IMR-90 (cell line): ENCODE measurements at regions not wholly inside any gene's neighbourhood (a gene's known extent, or its start where the extent isn't known, plus 50 kb on each side); places are given as distances from the start of the nearest gene placed in this dataset.

Source experiments
- ATAC-seq: fragments of 200-7000 bp; cut with Tn5 transposase; 2 replicates; pipeline ENCODE4 v1.9.1; 2020; ENCODE audit warnings: low read depth, mild to moderate bottlenecking, moderate library complexity
- BruUV-seq: library from RNA; stranded (reverse); fragments of 400-500 nt; replicated peaks from 2 replicates; lab custom pipeline; 2021; lab: Mats Ljungman, UMichigan
- CTCF ChIA-PET: fragments of 300-600 bp; formaldehyde crosslinking; extraction: SDS; loops from one replicate; lab custom pipeline; 2021; ENCODE audit warnings: antibody characterized with exemption; lab: Yijun Ruan, JAX
- POLR2A ChIA-PET: fragments of 300-600 bp; sonication (Branson Sonifier 250); formaldehyde crosslinking; loops from one replicate; lab custom pipeline; 2022; ENCODE audit warnings: antibody characterized with exemption; ENCODE audit not compliant: unreplicated experiment; lab: Charles Lee
- DNase-seq: peaks from one replicate; pipeline ENCODE4 v3.0.0; 2013
- H2AFZ ChIP-seq: replicated peaks from 2 replicates; pipeline ENCODE3; 2013; ENCODE audit warnings: low read length, mild to moderate bottlenecking; ENCODE audit not compliant: poor library complexity
- H2AK5ac ChIP-seq: 2 replicates; pipeline ENCODE4 v1.6.1; 2013; ENCODE audit warnings: low read depth, low read length, inconsistent platforms
- H2AK9ac ChIP-seq: replicated peaks from 2 replicates; pipeline ENCODE3; 2013; ENCODE audit warnings: mild to moderate bottlenecking, low read depth, low read length, moderate library complexity; ENCODE audit not compliant: poor library complexity
- H2BK120ac ChIP-seq: 2 replicates; pipeline ENCODE4 v1.6.1; 2013; ENCODE audit warnings: low read depth, low read length, inconsistent platforms
- H2BK15ac ChIP-seq: 3 replicates; pipeline ENCODE4 v1.6.1; 2013; ENCODE audit warnings: low read depth, low read length, inconsistent platforms
- H2BK20ac ChIP-seq: 2 replicates; pipeline ENCODE4 v1.6.1; 2013; ENCODE audit warnings: low read depth, mild to moderate bottlenecking, inconsistent platforms, low read length, moderate library complexity
- H2BK5ac ChIP-seq: 2 replicates; pipeline ENCODE4 v1.6.1; 2013; ENCODE audit warnings: mild to moderate bottlenecking, low read depth, low read length, inconsistent platforms; ENCODE audit not compliant: poor library complexity, severe bottlenecking
- H3K14ac ChIP-seq: replicated peaks from 2 replicates; pipeline ENCODE4 v1.6.1; 2013; ENCODE audit warnings: low read depth, low read length, inconsistent platforms
- H3K18ac ChIP-seq: 2 replicates; pipeline ENCODE4 v1.6.1; 2013; ENCODE audit warnings: low read depth, low read length, control low read depth
- H3K23ac ChIP-seq: 2 replicates; pipeline ENCODE4 v1.6.1; 2013; ENCODE audit warnings: low read depth, low read length, inconsistent platforms
- H3K27ac ChIP-seq: 2 replicates; pipeline ENCODE4 v1.5.1; 2013; ENCODE audit warnings: mild to moderate bottlenecking, control low read depth, low read length; ENCODE audit not compliant: insufficient read depth
- H3K27me3 ChIP-seq: 2 replicates; pipeline ENCODE4 v1.6.1; 2013; ENCODE audit warnings: low read length; ENCODE audit not compliant: control insufficient read depth, insufficient read depth
- H3K36me3 ChIP-seq: 2 replicates; pipeline ENCODE4 v1.6.1; 2013; ENCODE audit warnings: low read length, mixed read lengths; ENCODE audit not compliant: control insufficient read depth, insufficient read depth
- H3K4ac ChIP-seq: 2 replicates; pipeline ENCODE4 v1.6.1; 2013; ENCODE audit warnings: low read depth, low read length, inconsistent platforms
- H3K4me1 ChIP-seq: 2 replicates; pipeline ENCODE4 v1.6.1; 2013; ENCODE audit warnings: low read length, mixed read lengths; ENCODE audit not compliant: control insufficient read depth, insufficient read depth
- H3K4me2 ChIP-seq: 2 replicates; pipeline ENCODE4 v1.6.1; 2013; ENCODE audit warnings: low read depth, mild to moderate bottlenecking, control low read depth, low read length, moderate library complexity
- H3K4me3 ChIP-seq: 2 replicates; pipeline ENCODE4 v1.5.1; 2013; ENCODE audit warnings: low read depth, mild to moderate bottlenecking, control low read depth, low read length, moderate library complexity; ENCODE audit not compliant: insufficient read depth
- H3K56ac ChIP-seq: 2 replicates; pipeline ENCODE4 v1.6.1; 2013; ENCODE audit warnings: low read length, inconsistent platforms; ENCODE audit not compliant: insufficient read depth; ENCODE audit errors: extremely low read depth
- H3K79me1 ChIP-seq, 2 experiments: 2 replicates each; pipeline ENCODE4 v1.6.1; 2013; ENCODE audit warnings: low read length in 2 of 2, inconsistent platforms in 1 of 2, low read depth in 1 of 2
- H3K9ac ChIP-seq: 2 replicates; pipeline ENCODE4 v1.6.1; 2013; ENCODE audit warnings: low read depth, low read length, control low read depth
- H3K9me1 ChIP-seq: 2 replicates; pipeline ENCODE4 v1.6.1; 2013; ENCODE audit warnings: low read length, inconsistent platforms; ENCODE audit not compliant: insufficient read depth
- H3K9me3 ChIP-seq: 2 replicates; pipeline ENCODE4 v1.6.1; 2013; ENCODE audit warnings: low read length; ENCODE audit not compliant: control insufficient read depth, insufficient read depth
- H4K20me1 ChIP-seq: 2 replicates; pipeline ENCODE4 v1.6.1; 2013; ENCODE audit warnings: low read length, inconsistent platforms; ENCODE audit not compliant: insufficient read depth
- H4K5ac ChIP-seq: 2 replicates; pipeline ENCODE4 v1.6.1; 2013; ENCODE audit warnings: mild to moderate bottlenecking, low read depth, low read length, control low read depth
- H4K8ac ChIP-seq, 2 experiments: 2 replicates each; pipeline ENCODE4 v1.6.1; 2013; ENCODE audit warnings: low read depth in 2 of 2, low read length in 2 of 2, control low read depth in 1 of 2, inconsistent platforms in 1 of 2
- H4K91ac ChIP-seq: 2 replicates; pipeline ENCODE4 v1.6.1; 2013; ENCODE audit warnings: low read depth, low read length, inconsistent platforms; ENCODE audit not compliant: insufficient read depth
- BHLHE40 ChIP-seq: fragments of 150-350 bp; IDR thresholded peaks from 2 replicates; pipeline ENCODE4 v1.6.1; 2016; ENCODE audit warnings: mild to moderate bottlenecking, low read depth, low read length
- CTCF ChIP-seq: conservative IDR thresholded peaks from 2 replicates; pipeline ENCODE4 v1.5.1; 2012; ENCODE audit warnings: mild to moderate bottlenecking, low read depth, low read length, improper control_type of control experiment
- ELK1 ChIP-seq: fragments of 150-350 bp; IDR thresholded peaks from 2 replicates; pipeline ENCODE4 v1.6.1; 2016; ENCODE audit warnings: low read depth, mild to moderate bottlenecking, low read length, moderate library complexity, borderline replicate concordance
- MAFK ChIP-seq: IDR thresholded peaks from 2 replicates; pipeline ENCODE4 v1.6.1; 2012; ENCODE audit warnings: low read depth, low read length, improper control_type of control experiment
- NFE2L2 ChIP-seq: fragments of 150-350 bp; IDR thresholded peaks from 2 replicates; pipeline ENCODE4 v1.6.1; 2016; ENCODE audit warnings: low read depth, mild to moderate bottlenecking, low read length
- POLR2A ChIP-seq: IDR thresholded peaks from 2 replicates; pipeline ENCODE4 v1.6.1; 2012; ENCODE audit warnings: mild to moderate bottlenecking, low read depth, low read length
- RAD21 ChIP-seq: IDR thresholded peaks from 2 replicates; pipeline ENCODE4 v1.6.1; 2012; ENCODE audit warnings: low read length, improper control_type of control experiment
- RCOR1 ChIP-seq: IDR thresholded peaks from 2 replicates; pipeline ENCODE4 v1.6.1; 2012; ENCODE audit warnings: mild to moderate bottlenecking, low read length, improper control_type of control experiment; ENCODE audit not compliant: insufficient replicate concordance
- SMC3 ChIP-seq: fragments of 150-350 bp; IDR thresholded peaks from 2 replicates; pipeline ENCODE4 v1.6.1; 2016; ENCODE audit warnings: low read depth, mild to moderate bottlenecking, antibody characterized with exemption, low read length, moderate library complexity
- WGBS, 2 experiments: methylation state at CpG; one replicate each; pipeline versions ENCODE4 v1.1.5 to v1.1.7; 2013; ENCODE audit warnings: missing lambda C conversion rate in 2 of 2; ENCODE audit not compliant: insufficient read length in 1 of 2; ENCODE audit errors: extremely low coverage in 2 of 2; 5-methylcytosine and 5-hydroxymethylcytosine counted together
- dilution Hi-C: fragments of 300-500 bp; cut with HindIII; formaldehyde crosslinking; loops from one replicate; pipeline ENCODE4 v1.14.3; 2018; ENCODE audit warnings: low sequenced_read_pairs; ENCODE audit not compliant: unreplicated experiment
- in situ Hi-C: fragments of 300-500 bp; cut with MboI; formaldehyde crosslinking; loops from 3 replicates; pipeline ENCODE4 v1.14.3; 2019; ENCODE audit warnings: low sequenced_read_pairs, inconsistent platforms, mixed read lengths
- intact Hi-C: fragments of 100-400 bp; cut with micrococcal nuclease; formaldehyde crosslinking; loops from 2 replicates; pipeline ENCODE4 v1.10.0; 2022

- no peak overlapping the region for H2AK9ac ChIP-seq
- H3K27ac ChIP-seq = no peak overlapping the region
- no peak overlapping the region for H4K91ac ChIP-seq
- no peak for TF ChIP-seq POLR2A
- no peak for TF ChIP-seq SMC3
- no peak for TF ChIP-seq NFE2L2
- no peak for TF ChIP-seq BHLHE40
- no peak for TF ChIP-seq ELK1
- TF ChIP-seq CTCF = no peak
- TF ChIP-seq MAFK = no peak
- TF ChIP-seq RCOR1 = no peak
- no peak for TF ChIP-seq RAD21
- no peaks in the 10 kb centered on the region for H3K9me1 ChIP-seq
- ATAC-seq = no peak
- no peak overlapping the region for H3K4ac ChIP-seq
- H2AFZ ChIP-seq = no peak overlapping the region
- intact Hi-C loops = no loop called here
- H4K5ac ChIP-seq = no peak overlapping the region
- ChIA-PET POLR2A (no interaction called here), CTCF (no interaction called here)
- no peak overlapping the region for H3K23ac ChIP-seq
- no peaks in the 10 kb centered on the region for H3K4me1 ChIP-seq
- no TSS peak for BruUV-seq
- H3K79me1 ChIP-seq = no peaks in the 10 kb centered on the region
- no peak overlapping the region for H3K4me3 ChIP-seq
- no peak overlapping the region for H2BK15ac ChIP-seq
- no peak overlapping the region for H2BK120ac ChIP-seq
- no peak for DNase-seq
- no peaks in the 10 kb centered on the region for H3K9me3 ChIP-seq
- no peak overlapping the region for H3K56ac ChIP-seq
- H3K36me3 ChIP-seq = no peaks in the 10 kb centered on the region
- H2AK5ac ChIP-seq = no peak overlapping the region
- H3K4me2 ChIP-seq = no peak overlapping the region
- no peak overlapping the region for H4K8ac ChIP-seq
- no peak overlapping the region for H2BK20ac ChIP-seq
- H3K14ac ChIP-seq = no peak overlapping the region
- no peak overlapping the region for H3K9ac ChIP-seq
- H3K18ac ChIP-seq = no peak overlapping the region
- 100% methylated on average over 1 of the region's 4 CpGs; no CpG with 5 or more reads in 1 of the 2 experiments for WGBS, 2 experiments
- no peaks in the 10 kb centered on the region for H3K27me3 ChIP-seq
- in situ Hi-C loops = no loop called here
- H4K20me1 ChIP-seq = no peaks in the 10 kb centered on the region
- H2BK5ac ChIP-seq = no peak overlapping the region
- dilution Hi-C loops = no loop called here
These were observed 352.5 kb upstream of the ADGRL3 start for GRCh38 chr4:60847614-60848013.
